HEK293T (cell line): ENCODE measurements at regions not wholly inside any gene's neighbourhood (a gene's known extent, or its start where the extent isn't known, plus 50 kb on each side); places are given as distances from the start of the nearest gene placed in this dataset.

ENCODE experiments used
- CTCF ChIA-PET: fragments of 350-600 bp; formaldehyde crosslinking; extraction: SDS; loops from one replicate; lab custom pipeline; 2021; ENCODE audit warnings: antibody characterized with exemption, inconsistent platforms; lab: Yijun Ruan, JAX
- POLR2A ChIA-PET: fragments of 350-600 bp; formaldehyde crosslinking; extraction: SDS; loops from one replicate; lab custom pipeline; 2020; ENCODE audit warnings: antibody characterized with exemption, inconsistent platforms; lab: Yijun Ruan, JAX
- DNase-seq: peaks from one replicate; pipeline ENCODE4 v3.0.0; 2012; ENCODE audit warnings: mixed read lengths; ENCODE audit errors: extremely low spot score
- ARNT ChIP-seq: fragments of 450-650 bp; IDR thresholded peaks from 2 replicates; pipeline ENCODE4 v1.6.1; 2017; ENCODE audit warnings: mild to moderate bottlenecking
- BHLHE40 ChIP-seq: fragments of 450-650 bp; IDR thresholded peaks from 2 replicates; pipeline ENCODE4 v1.6.1; 2016; ENCODE audit warnings: mild to moderate bottlenecking, moderate library complexity, borderline replicate concordance
- CTBP1 ChIP-seq: fragments of 450-650 bp; IDR thresholded peaks from 2 replicates; pipeline ENCODE4 v1.6.1; 2016; ENCODE audit warnings: borderline replicate concordance
- ELF4 ChIP-seq: fragments of 450-650 bp; IDR thresholded peaks from 2 replicates; pipeline ENCODE4 v1.6.1; 2017; ENCODE audit warnings: antibody characterized with exemption
- FOXA1 ChIP-seq: fragments of 450-650 bp; IDR thresholded peaks from 2 replicates; pipeline ENCODE4 v1.6.1; 2016; ENCODE audit warnings: mild to moderate bottlenecking
- FOXK2 ChIP-seq: fragments of 450-650 bp; IDR thresholded peaks from 2 replicates; pipeline ENCODE4 v1.6.1; 2016; ENCODE audit warnings: mild to moderate bottlenecking
- FOXM1 ChIP-seq: fragments of 450-650 bp; IDR thresholded peaks from 2 replicates; pipeline ENCODE4 v1.6.1; 2017; ENCODE audit warnings: mild to moderate bottlenecking, borderline replicate concordance
- HDGF ChIP-seq: fragments of 450-650 bp; IDR thresholded peaks from 2 replicates; pipeline ENCODE4 v1.6.1; 2017; ENCODE audit warnings: antibody characterized with exemption, borderline replicate concordance
- L3MBTL2 ChIP-seq: fragments of 450-650 bp; conservative IDR thresholded peaks from 2 replicates; pipeline ENCODE4 v1.6.1; 2016; ENCODE audit warnings: mild to moderate bottlenecking
- LEF1 ChIP-seq: fragments of 450-650 bp; IDR thresholded peaks from 2 replicates; pipeline ENCODE4 v1.6.1; 2017; ENCODE audit warnings: mild to moderate bottlenecking, borderline replicate concordance
- NFRKB ChIP-seq: fragments of 450-650 bp; IDR thresholded peaks from 2 replicates; pipeline ENCODE4 v1.6.1; 2016; ENCODE audit warnings: mild to moderate bottlenecking, moderate library complexity
- PKNOX1 ChIP-seq: fragments of 450-650 bp; IDR thresholded peaks from 2 replicates; pipeline ENCODE4 v1.6.1; 2016
- SP1 ChIP-seq: fragments of 450-650 bp; IDR thresholded peaks from 2 replicates; pipeline ENCODE4 v1.6.1; 2017
- SUZ12 ChIP-seq: fragments of 450-650 bp; IDR thresholded peaks from 2 replicates; pipeline ENCODE4 v1.6.1; 2016; ENCODE audit warnings: mild to moderate bottlenecking
- TARDBP ChIP-seq: fragments of 450-650 bp; IDR thresholded peaks from 2 replicates; pipeline ENCODE4 v1.6.1; 2016
- ZNF384 ChIP-seq: fragments of 450-650 bp; IDR thresholded peaks from 2 replicates; pipeline ENCODE4 v1.6.1; 2016

DNA sequence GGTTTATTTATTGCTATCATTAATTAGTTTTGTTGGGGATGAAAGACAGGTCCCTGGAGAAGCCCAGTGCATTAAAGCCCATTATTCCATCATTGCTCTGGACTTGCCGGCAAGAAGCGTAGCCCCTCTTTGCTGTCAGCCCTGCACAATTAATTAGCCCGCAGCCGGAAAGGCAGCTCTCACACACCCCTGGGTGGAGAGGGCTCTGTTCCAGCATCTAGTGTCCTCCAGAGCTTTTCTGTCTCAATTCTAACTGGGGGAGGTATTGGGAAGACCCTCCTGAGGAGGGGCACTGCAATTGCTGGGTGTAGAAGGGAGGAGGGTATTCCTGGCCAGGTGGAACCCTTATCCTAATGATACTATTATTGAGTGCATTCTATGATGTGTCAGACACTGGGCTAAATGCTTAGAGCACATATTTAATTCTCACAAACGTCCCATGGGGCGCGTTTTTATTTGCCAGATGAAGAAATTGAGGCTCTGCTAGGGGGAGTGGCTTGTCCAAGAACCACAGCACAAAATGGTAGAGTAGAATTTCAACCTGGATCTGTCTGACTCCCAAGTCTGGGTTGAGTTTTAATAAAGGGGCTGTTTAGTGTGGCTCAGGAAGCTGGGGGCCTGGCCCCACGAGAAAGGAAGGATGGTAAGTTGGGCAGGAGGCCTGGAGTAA, 148.1 kb upstream of the PCBD1 start:
- no peak for DNase-seq
- ChIA-PET POLR2A (no interaction called here), CTCF (interaction anchor here (0.7 kb wide), 1 partner anchor 524 kb away, joined by 5 read pairs; no protein-coding TSS in a partner anchor)
- TF ChIP-seq ARNT (no peak), HDGF (no peak), LEF1 (no peak)

GRCh38 chr10:71038091-71038633, 149.8 kb upstream of the PCBD1 start:
- TF ChIP-seq ZNF384 (no peak), ELF4 (no peak), FOXA1 (no peak), FOXM1 (no peak), L3MBTL2 (no peak), CTBP1 (no peak), HDGF (no peak), ARNT (no peak), NFRKB (no peak), PKNOX1 (no peak), BHLHE40 (no peak)
- no peak for DNase-seq
- ChIA-PET CTCF (no interaction called here), POLR2A (no interaction called here)

- DNase-seq = no peak
- TF ChIP-seq L3MBTL2 (no peak), LEF1 (no peak), ELF4 (no peak), SP1 (no peak), SUZ12 (no peak), FOXA1 (no peak), HDGF (no peak), PKNOX1 (no peak), NFRKB (no peak), FOXK2 (no peak), CTBP1 (no peak), FOXM1 (no peak), TARDBP (no peak), BHLHE40 (no peak), ZNF384 (no peak)
- POLR2A ChIA-PET = no interaction called here
- CTCF ChIA-PET = no interaction called here
These were observed 150.6 kb upstream of the PCBD1 start for GRCh38 chr10:71038921-71039320.

GRCh38 chr10:71039551-71039950, 151.2 kb upstream of the PCBD1 start:
- ChIA-PET CTCF (no interaction called here), POLR2A (no interaction called here)
- TF ChIP-seq NFRKB = no peak
- DNase-seq = no peak

- no peak for DNase-seq
- POLR2A ChIA-PET = no interaction called here
- CTCF ChIA-PET = no interaction called here
- no peak for TF ChIP-seq SP1
- TF ChIP-seq PKNOX1 = no peak
- TF ChIP-seq L3MBTL2 = no peak
- TF ChIP-seq BHLHE40 = no peak
- no peak for TF ChIP-seq FOXK2
- TF ChIP-seq CTBP1 = no peak
- TF ChIP-seq ELF4 = no peak
- no peak for TF ChIP-seq FOXM1
- no peak for TF ChIP-seq LEF1
- TF ChIP-seq ARNT = no peak
- TF ChIP-seq TARDBP = no peak
- no peak for TF ChIP-seq SUZ12
- no peak for TF ChIP-seq HDGF
- TF ChIP-seq FOXA1 = no peak
- no peak for TF ChIP-seq ZNF384
These were observed 152.0 kb upstream of the PCBD1 start for GRCh38 chr10:71040343-71040742.

DNA sequence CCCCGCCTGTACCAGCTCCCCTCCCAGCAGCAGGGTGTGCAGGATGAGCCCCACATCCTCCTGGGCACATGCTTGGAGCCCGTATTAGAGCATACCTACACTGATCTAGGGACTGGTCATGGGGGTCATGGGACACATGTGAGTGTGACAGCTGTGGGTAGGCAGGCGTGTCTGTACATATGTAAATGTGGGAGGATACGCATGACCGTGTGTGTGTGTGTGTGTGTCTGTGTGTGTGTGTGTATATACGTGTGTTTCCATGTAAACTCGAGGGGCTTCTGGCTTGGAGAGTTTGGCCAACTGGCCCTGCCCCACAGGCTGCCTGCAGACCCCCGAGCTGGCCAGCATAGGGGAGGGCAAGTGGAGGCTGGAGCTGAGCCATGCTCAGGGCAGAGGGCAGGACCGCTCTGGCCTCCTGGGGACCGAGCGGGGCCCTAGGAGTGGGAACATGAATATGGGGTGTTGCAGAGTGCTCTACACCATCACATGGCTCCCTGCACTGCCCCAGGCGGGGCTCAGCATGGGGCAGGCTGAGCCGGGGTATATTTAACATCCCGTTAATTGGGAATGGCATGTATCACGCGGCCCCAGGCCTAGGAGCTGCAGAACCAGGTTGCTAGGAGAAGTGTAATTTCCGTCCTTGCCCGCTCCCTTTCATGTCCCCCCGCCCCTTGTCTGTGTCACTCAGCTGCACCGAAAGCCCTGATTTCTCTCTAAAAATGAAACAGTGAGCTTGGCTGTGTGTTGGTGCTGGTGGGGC, 152.7 kb upstream of the PCBD1 start:
- ChIA-PET POLR2A (no interaction called here), CTCF (no interaction called here)
- no peak for DNase-seq
- no peak for TF ChIP-seq FOXA1
- no peak for TF ChIP-seq LEF1
- no peak for TF ChIP-seq ZNF384
- TF ChIP-seq SP1 = no peak
- no peak for TF ChIP-seq L3MBTL2
- no peak for TF ChIP-seq FOXK2
- no peak for TF ChIP-seq PKNOX1
- TF ChIP-seq CTBP1 = no peak
